Dendritic cell treated with granulocyte-macrophage colony-stimulating factor and Interleukin-4, amounts not matched to agents 40 ng/mL and 50 ng/mL, for 4 days (primary cell): ENCODE measurements at regions not wholly inside any gene's neighbourhood (a gene's known extent, or its start where the extent isn't known, plus 50 kb on each side); places are given as distances from the start of the nearest gene placed in this dataset.
"Not testable (repeated sequence)": the region's sequence is repeated elsewhere in the genome, so short reads cannot be mapped to it uniquely, and the experiment has no call there.

Experiments used
- H3K27ac Mint-ChIP-seq: one replicate; pipeline ENCODE4 v1.8.0; 2022; ENCODE audit warnings: mild to moderate bottlenecking, mixed read lengths
- H3K27me3 Mint-ChIP-seq: one replicate; pipeline ENCODE4 v1.8.0; 2022; ENCODE audit warnings: mild to moderate bottlenecking, mixed read lengths
- H3K36me3 Mint-ChIP-seq: one replicate; pipeline ENCODE4 v1.8.0; 2022; ENCODE audit warnings: low read depth, mixed read lengths
- H3K4me1 Mint-ChIP-seq: one replicate; pipeline ENCODE4 v1.8.0; 2022; ENCODE audit warnings: low read depth, mixed read lengths
- H3K4me3 Mint-ChIP-seq: one replicate; pipeline ENCODE4 v1.8.0; 2022; ENCODE audit warnings: mild to moderate bottlenecking, moderate library complexity, mixed read lengths
- H3K9me3 Mint-ChIP-seq: one replicate; pipeline ENCODE4 v1.8.0; 2022; ENCODE audit warnings: mixed read lengths
- intact Hi-C: fragments of 100-400 bp; cut with micrococcal nuclease; formaldehyde crosslinking; loops from one replicate; pipeline ENCODE4 v1.15.0; 2022

- Mint-ChIP-seq H3K4me3 (no peak overlapping the region), H3K9me3 (no peaks in the 10 kb centered on the region), H3K36me3 (no peaks in the 10 kb centered on the region), H3K27me3 (no peaks in the 10 kb centered on the region), H3K4me1 (no peaks in the 10 kb centered on the region), H3K27ac (no peak overlapping the region)
- intact Hi-C loops, result no loop called here
Observed at GRCh38 chr4:66182636-66183035, 512.3 kb upstream of the EPHA5 start.

GRCh38 chr4:66178906-66179305, 508.6 kb upstream of the EPHA5 start:
- no peaks in the 10 kb centered on the region for H3K36me3 Mint-ChIP-seq
- H3K4me1 Mint-ChIP-seq, result no peaks in the 10 kb centered on the region
- intact Hi-C loops, result no loop called here
- H3K4me3 Mint-ChIP-seq, result no peak overlapping the region
- H3K9me3 Mint-ChIP-seq, result no peaks in the 10 kb centered on the region
- no peak overlapping the region for H3K27ac Mint-ChIP-seq
- no peaks in the 10 kb centered on the region for H3K27me3 Mint-ChIP-seq

- Mint-ChIP-seq H3K4me1 (no peaks in the 10 kb centered on the region), H3K4me3 (no peak overlapping the region), H3K36me3 (no peaks in the 10 kb centered on the region), H3K9me3 (peaks cover 17% of the 10 kb centered on the region), H3K27me3 (no peaks in the 10 kb centered on the region), H3K27ac (no peak overlapping the region)
- intact Hi-C loops, result no loop called here
Observed at GRCh38 chr4:66169341-66169740, 499.1 kb upstream of the EPHA5 start.

- H3K9me3 Mint-ChIP-seq, result peaks cover 17% of the 10 kb centered on the region
- no peaks in the 10 kb centered on the region for H3K36me3 Mint-ChIP-seq
- H3K4me3 Mint-ChIP-seq, result no peak overlapping the region
- no peaks in the 10 kb centered on the region for H3K4me1 Mint-ChIP-seq
- intact Hi-C loops, result no loop called here
- H3K27me3 Mint-ChIP-seq, result no peaks in the 10 kb centered on the region
- no peak overlapping the region for H3K27ac Mint-ChIP-seq
Observed at GRCh38 chr4:66164869-66165268, 494.6 kb upstream of the EPHA5 start.

- intact Hi-C loops, result no loop called here
- no peaks in the 10 kb centered on the region for H3K4me1 Mint-ChIP-seq
- no peaks in the 10 kb centered on the region for H3K36me3 Mint-ChIP-seq
- no peak overlapping the region for H3K27ac Mint-ChIP-seq
- no peaks in the 10 kb centered on the region for H3K27me3 Mint-ChIP-seq
- no peak overlapping the region for H3K4me3 Mint-ChIP-seq
- H3K9me3 Mint-ChIP-seq, result peaks cover 18% of the 10 kb centered on the region
Observed at GRCh38 chr4:66160606-66161005, 490.3 kb upstream of the EPHA5 start.

GRCh38 chr4:66157594-66157993, 487.3 kb upstream of the EPHA5 start:
- Mint-ChIP-seq H3K9me3 (peaks cover 21% of the 10 kb centered on the region), H3K27me3 (no peaks in the 10 kb centered on the region), H3K36me3 (no peaks in the 10 kb centered on the region), H3K27ac (no peak overlapping the region), H3K4me1 (no peaks in the 10 kb centered on the region), H3K4me3 (no peak overlapping the region)
- intact Hi-C loops, result no loop called here

GRCh38 chr4:66130042-66130441, 459.8 kb upstream of the EPHA5 start:
- Mint-ChIP-seq H3K36me3 (no peaks in the 10 kb centered on the region), H3K9me3 (no peaks in the 10 kb centered on the region), H3K4me3 (no peak overlapping the region), H3K27me3 (no peaks in the 10 kb centered on the region), H3K4me1 (no peaks in the 10 kb centered on the region), H3K27ac (no peak overlapping the region)
- intact Hi-C loops, result no loop called here

- intact Hi-C loops, result no loop called here
Observed at GRCh38 chr4:66123831-66124413, 453.6 kb upstream of the EPHA5 start.

GRCh38 chr4:66123190-66123589, 452.9 kb upstream of the EPHA5 start:
- Mint-ChIP-seq H3K27ac (no peak overlapping the region), H3K9me3 (no peaks in the 10 kb centered on the region), H3K27me3 (no peaks in the 10 kb centered on the region), H3K36me3 (no peaks in the 10 kb centered on the region), H3K4me3 (no peak overlapping the region), H3K4me1 (no peaks in the 10 kb centered on the region)
- intact Hi-C loops, result no loop called here

More at GRCh38 chr4:66123831-66124413, 453.6 kb upstream of the EPHA5 start:
- Mint-ChIP-seq H3K9me3 (no peaks in the 10 kb centered on the region), H3K4me3 (no peak overlapping the region), H3K27me3 (no peaks in the 10 kb centered on the region), H3K27ac (no peak overlapping the region), H3K36me3 (no peaks in the 10 kb centered on the region), H3K4me1 (no peaks in the 10 kb centered on the region)

GRCh38 chr4:66115231-66115630, 444.9 kb upstream of the EPHA5 start:
- H3K4me3 Mint-ChIP-seq, H3K27ac Mint-ChIP-seq, intact Hi-C loops, H3K27me3 Mint-ChIP-seq, H3K36me3 Mint-ChIP-seq, H3K4me1 Mint-ChIP-seq: not testable (repeated sequence)
- peaks cover 12% of the 10 kb centered on the region for H3K9me3 Mint-ChIP-seq

GRCh38 chr4:66108898-66109297, 438.6 kb upstream of the EPHA5 start:
- Mint-ChIP-seq H3K4me1 (no peaks in the 10 kb centered on the region), H3K27me3 (no peaks in the 10 kb centered on the region), H3K9me3 (peaks cover 14% of the 10 kb centered on the region), H3K4me3 (no peak overlapping the region), H3K27ac (no peak overlapping the region), H3K36me3 (no peaks in the 10 kb centered on the region)
- intact Hi-C loops, result no loop called here

- peaks cover 24% of the 10 kb centered on the region for H3K9me3 Mint-ChIP-seq
- intact Hi-C loops, result no loop called here
- no peaks in the 10 kb centered on the region for H3K27me3 Mint-ChIP-seq
- H3K36me3 Mint-ChIP-seq, result no peaks in the 10 kb centered on the region
- H3K4me1 Mint-ChIP-seq, result no peaks in the 10 kb centered on the region
- H3K4me3 Mint-ChIP-seq, result no peak overlapping the region
- no peak overlapping the region for H3K27ac Mint-ChIP-seq
Observed at GRCh38 chr4:66097218-66097617, 426.9 kb upstream of the EPHA5 start.

- Mint-ChIP-seq H3K4me1 (no peaks in the 10 kb centered on the region), H3K27ac (no peak overlapping the region), H3K4me3 (no peak overlapping the region), H3K9me3 (peaks cover 17% of the 10 kb centered on the region), H3K36me3 (no peaks in the 10 kb centered on the region), H3K27me3 (no peaks in the 10 kb centered on the region)
- intact Hi-C loops, result no loop called here
Observed at GRCh38 chr4:66095065-66095464, 424.8 kb upstream of the EPHA5 start.

- Mint-ChIP-seq H3K4me1 (no peaks in the 10 kb centered on the region), H3K36me3 (no peaks in the 10 kb centered on the region), H3K27me3 (no peaks in the 10 kb centered on the region), H3K4me3 (no peak overlapping the region), H3K27ac (no peak overlapping the region), H3K9me3 (peaks cover 17% of the 10 kb centered on the region)
- intact Hi-C loops, result no loop called here
Observed at GRCh38 chr4:66094070-66094469, 423.8 kb upstream of the EPHA5 start.

- intact Hi-C loops, result no loop called here
- no peaks in the 10 kb centered on the region for H3K27me3 Mint-ChIP-seq
- no peaks in the 10 kb centered on the region for H3K4me1 Mint-ChIP-seq
- H3K36me3 Mint-ChIP-seq, result no peaks in the 10 kb centered on the region
- H3K9me3 Mint-ChIP-seq, result peaks cover 17% of the 10 kb centered on the region
- no peak overlapping the region for H3K27ac Mint-ChIP-seq
- no peak overlapping the region for H3K4me3 Mint-ChIP-seq
Observed at GRCh38 chr4:66091786-66092185, 421.5 kb upstream of the EPHA5 start.
